MCF 10A (cell line): ENCODE measurements at regions not wholly inside any gene's neighbourhood (a gene's known extent, or its start where the extent isn't known, plus 50 kb on each side); places are given as distances from the start of the nearest gene placed in this dataset.

Experiments
- BruUV-seq: library from RNA; stranded (reverse); fragments of 400-500 nt; replicated peaks from 2 replicates; lab custom pipeline; 2021; lab: Mats Ljungman, UMichigan
- CTCF ChIA-PET: fragments of 300-600 bp; sonication (Branson Sonifier 250); formaldehyde crosslinking; extraction: SDS; loops from one replicate; lab custom pipeline; 2021; ENCODE audit warnings: antibody characterized with exemption, inconsistent platforms; lab: Yijun Ruan, JAX
- POLR2A ChIA-PET: fragments of 300-600, 350-650 bp; sonication (Branson Sonifier 250); formaldehyde crosslinking; extraction: SDS; loops from one replicate; lab custom pipeline; 2020; ENCODE audit warnings: antibody characterized with exemption, inconsistent platforms; lab: Yijun Ruan, JAX
- DNase-seq: peaks from one replicate; pipeline ENCODE4 v3.0.0-alpha.2; 2018; ENCODE audit not compliant: unreplicated experiment
- H3K27ac Mint-ChIP-seq: one replicate; pipeline ENCODE4 v1.8.0; 2022; ENCODE audit warnings: mild to moderate bottlenecking, low read depth, mixed read lengths; ENCODE audit not compliant: unreplicated experiment
- H3K27me3 Mint-ChIP-seq: one replicate; pipeline ENCODE4 v1.8.0; 2022; ENCODE audit warnings: mixed read lengths; ENCODE audit not compliant: insufficient read depth, unreplicated experiment
- H3K36me3 Mint-ChIP-seq: one replicate; pipeline ENCODE4 v1.8.0; 2022; ENCODE audit warnings: mild to moderate bottlenecking, moderate library complexity, mixed read lengths; ENCODE audit not compliant: insufficient read depth, unreplicated experiment
- H3K4me1 Mint-ChIP-seq: one replicate; pipeline ENCODE4 v1.8.0; 2022; ENCODE audit warnings: mixed read lengths; ENCODE audit not compliant: insufficient read depth, unreplicated experiment
- H3K4me3 Mint-ChIP-seq: one replicate; pipeline ENCODE4 v1.8.0; 2022; ENCODE audit warnings: mild to moderate bottlenecking, moderate library complexity, mixed read lengths; ENCODE audit not compliant: unreplicated experiment
- H3K9me3 Mint-ChIP-seq: one replicate; pipeline ENCODE4 v1.8.0; 2022; ENCODE audit warnings: mixed read lengths; ENCODE audit not compliant: unreplicated experiment
- intact Hi-C: fragments of 100-400 bp; cut with micrococcal nuclease; formaldehyde crosslinking; loops from 2 replicates; pipeline ENCODE4 v1.14.1; 2022
- TF ChIP-seq, protein P1 (sequence below): fragments of 200-600 bp; IDR thresholded peaks from one replicate; pipeline ENCODE4 v1.8.0; 2022; ENCODE audit warnings: antibody characterized with exemption, mild to moderate bottlenecking; ENCODE audit not compliant: unreplicated experiment

DNA sequence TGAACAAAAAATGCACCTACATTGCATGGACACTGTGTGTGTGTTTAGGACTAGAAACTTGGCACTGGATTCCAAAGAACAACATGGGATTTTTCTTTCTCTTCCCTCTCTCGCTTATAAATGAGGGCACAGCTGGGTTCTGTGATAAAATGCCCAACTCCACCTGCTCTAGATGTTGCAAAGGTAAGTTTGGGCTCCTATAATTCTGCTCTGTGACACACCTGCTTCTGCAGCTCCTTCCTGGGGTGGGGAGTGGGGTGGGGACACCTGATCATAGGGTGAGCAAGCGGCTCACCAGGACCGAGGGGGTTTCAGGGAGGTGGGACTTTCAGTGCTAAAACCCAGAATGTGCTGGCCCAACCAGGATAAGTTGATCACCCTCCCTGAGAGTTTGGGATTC is 104.3 kb downstream of the AXIN2 start:
- TF ChIP-seq, protein P1, sequence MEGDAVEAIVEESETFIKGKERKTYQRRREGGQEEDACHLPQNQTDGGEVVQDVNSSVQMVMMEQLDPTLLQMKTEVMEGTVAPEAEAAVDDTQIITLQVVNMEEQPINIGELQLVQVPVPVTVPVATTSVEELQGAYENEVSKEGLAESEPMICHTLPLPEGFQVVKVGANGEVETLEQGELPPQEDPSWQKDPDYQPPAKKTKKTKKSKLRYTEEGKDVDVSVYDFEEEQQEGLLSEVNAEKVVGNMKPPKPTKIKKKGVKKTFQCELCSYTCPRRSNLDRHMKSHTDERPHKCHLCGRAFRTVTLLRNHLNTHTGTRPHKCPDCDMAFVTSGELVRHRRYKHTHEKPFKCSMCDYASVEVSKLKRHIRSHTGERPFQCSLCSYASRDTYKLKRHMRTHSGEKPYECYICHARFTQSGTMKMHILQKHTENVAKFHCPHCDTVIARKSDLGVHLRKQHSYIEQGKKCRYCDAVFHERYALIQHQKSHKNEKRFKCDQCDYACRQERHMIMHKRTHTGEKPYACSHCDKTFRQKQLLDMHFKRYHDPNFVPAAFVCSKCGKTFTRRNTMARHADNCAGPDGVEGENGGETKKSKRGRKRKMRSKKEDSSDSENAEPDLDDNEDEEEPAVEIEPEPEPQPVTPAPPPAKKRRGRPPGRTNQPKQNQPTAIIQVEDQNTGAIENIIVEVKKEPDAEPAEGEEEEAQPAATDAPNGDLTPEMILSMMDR, result no peak
- ChIA-PET POLR2A (no interaction called here), CTCF (interaction anchor here (0.6 to 2.0 kb wide), 5 partner anchors 17 to 336 kb away, joined by 3 to 9 read pairs (median 5); no protein-coding TSS in a partner anchor)
- no peak overlapping the region for H3K27ac Mint-ChIP-seq
- H3K9me3 Mint-ChIP-seq, result no peaks in the 10 kb centered on the region
- intact Hi-C loops, result loop anchor here (5.0 to 10.0 kb wide), 3 partner anchors 222 to 530 kb away; no protein-coding TSS in a partner anchor
- no peaks in the 10 kb centered on the region for H3K27me3 Mint-ChIP-seq
- H3K4me3 Mint-ChIP-seq, result no peak overlapping the region
- H3K36me3 Mint-ChIP-seq, result no peaks in the 10 kb centered on the region
- BruUV-seq, result no TSS peak
- peaks cover 16% of the 10 kb centered on the region for H3K4me1 Mint-ChIP-seq
- no peak for DNase-seq

DNA sequence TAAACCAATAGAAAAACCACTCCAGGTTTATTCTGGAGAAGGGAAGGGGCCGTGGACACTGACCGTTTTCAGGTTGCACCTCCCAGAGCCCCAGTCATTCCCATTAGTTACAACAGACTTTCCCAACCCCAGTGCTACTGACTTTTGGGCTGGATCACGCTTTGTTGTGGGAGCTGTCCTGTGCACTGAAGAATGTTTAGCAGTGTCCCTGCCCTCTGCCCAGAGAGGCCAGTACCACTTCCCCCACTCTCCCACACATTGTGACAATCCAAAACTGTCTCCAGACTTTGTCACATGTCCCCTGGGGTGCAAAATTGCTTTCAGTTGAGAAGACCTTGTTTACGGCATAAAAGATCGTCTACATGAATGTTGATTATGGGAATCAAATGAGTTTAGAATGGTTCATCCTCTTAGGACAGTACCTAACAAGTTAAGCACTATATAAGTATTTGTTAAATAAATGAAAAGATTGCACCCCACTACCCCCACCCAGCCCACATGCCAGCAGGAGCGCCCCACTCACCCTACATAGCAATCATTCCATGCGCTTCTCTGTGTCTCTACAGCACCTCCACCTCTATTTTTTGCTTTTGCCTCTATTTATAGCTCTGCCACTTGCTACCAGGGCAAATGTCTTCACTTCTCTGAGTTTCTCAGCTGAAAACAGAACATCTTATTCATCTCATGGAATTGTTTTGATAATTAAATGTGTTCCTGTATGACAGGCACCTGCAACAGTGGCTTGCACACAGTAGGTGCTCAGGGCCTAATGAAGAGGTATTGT is 104.9 kb downstream of the AXIN2 start:
- BruUV-seq, result no TSS peak
- intact Hi-C loops, result loop anchor here (1.0 to 10.0 kb wide), 4 partner anchors 100 to 531 kb away; no protein-coding TSS in a partner anchor
- ChIA-PET POLR2A (interaction anchor here (0.6 kb wide), 1 partner anchor 230 kb away, joined by 3 read pairs; no protein-coding TSS in a partner anchor), CTCF (interaction anchor here (0.5 to 2.0 kb wide), 10 partner anchors 9 to 708 kb away, joined by 3 to 9 read pairs (median 4); no protein-coding TSS in a partner anchor)
- TF ChIP-seq, protein P1, result no peak
- Mint-ChIP-seq H3K27ac (no peak overlapping the region), H3K27me3 (no peaks in the 10 kb centered on the region), H3K4me1 (peaks cover 11% of the 10 kb centered on the region), H3K36me3 (no peaks in the 10 kb centered on the region), H3K9me3 (no peaks in the 10 kb centered on the region), H3K4me3 (no peak overlapping the region)
- no peak for DNase-seq

DNA sequence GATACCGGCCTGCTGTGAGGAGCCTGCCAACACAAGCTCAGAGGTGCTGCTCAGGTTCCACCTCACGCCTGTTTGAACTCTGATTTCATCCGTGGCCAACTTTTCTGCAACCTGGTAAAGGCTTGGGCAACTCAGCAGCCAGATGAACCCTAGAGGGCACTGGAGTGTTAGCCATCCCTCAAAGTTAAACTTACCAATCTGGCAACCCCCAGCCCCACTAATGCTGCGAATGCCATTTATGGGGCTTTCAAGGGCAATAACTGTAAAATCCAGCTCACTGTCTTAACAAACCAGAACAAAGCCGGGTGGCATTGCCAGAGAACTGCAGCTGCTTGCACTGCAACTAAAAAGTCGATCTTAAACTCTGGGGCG is 105.5 kb downstream of the AXIN2 start:
- DNase-seq, result peak; percentile 30
- Mint-ChIP-seq H3K4me1 (peaks cover 8% of the 10 kb centered on the region), H3K36me3 (no peaks in the 10 kb centered on the region), H3K9me3 (no peaks in the 10 kb centered on the region), H3K27ac (no peak overlapping the region), H3K4me3 (no peak overlapping the region), H3K27me3 (no peaks in the 10 kb centered on the region)
- intact Hi-C loops, result loop anchor here (1.0 to 10.0 kb wide), 4 partner anchors 100 to 531 kb away; no protein-coding TSS in a partner anchor
- ChIA-PET CTCF (interaction anchor here (0.5 to 2.0 kb wide), 14 partner anchors 8 to 826 kb away, joined by 3 to 9 read pairs (median 4); no protein-coding TSS in a partner anchor), POLR2A (interaction anchor here (0.6 kb wide), 1 partner anchor 231 kb away, joined by 3 read pairs; no protein-coding TSS in a partner anchor)
- no TSS peak for BruUV-seq
- TF ChIP-seq, protein P1, result no peak
